H1 (cell line): ENCODE measurements at regions not wholly inside any gene's neighbourhood (a gene's known extent, or its start where the extent isn't known, plus 50 kb on each side); places are given as distances from the start of the nearest gene placed in this dataset.

Source experiments
- CTCF ChIA-PET: fragments of 300-600 bp; sonication (Branson Sonifier 250); formaldehyde crosslinking; loops from one replicate; lab custom pipeline; 2021; ENCODE audit not compliant: partially characterized antibody; lab: Charles Lee
- POLR2A ChIA-PET: fragments of 300-600 bp; sonication (Branson Sonifier 250); formaldehyde crosslinking; loops from one replicate; lab custom pipeline; 2021; ENCODE audit warnings: inconsistent platforms; ENCODE audit not compliant: partially characterized antibody; lab: Charles Lee
- DNase-seq, 2 experiments: peaks; one replicate each; pipeline versions ENCODE4 v3.0.0 to v3.0.0-alpha.2; 2010 to 2022; ENCODE audit warnings: low spot score in 2 of 2, low read depth in 1 of 2, mixed read lengths in 1 of 2
- FAIRE-seq: peaks from 2 replicates; lab custom pipeline; 2011; peaks lifted over from hg19 to GRCh38; lab: Jason Lieb, UNC
- H2AFZ ChIP-seq: 2 replicates; pipeline ENCODE4 v1.8.1; 2012; ENCODE audit warnings: low read length, inconsistent platforms
- H2AK5ac ChIP-seq: 2 replicates; pipeline ENCODE4 v1.6.1; 2013; ENCODE audit warnings: low read depth, low read length
- H2BK120ac ChIP-seq: replicated peaks from 2 replicates; pipeline ENCODE3; 2013; ENCODE audit warnings: low read depth, low read length, inconsistent platforms
- H2BK12ac ChIP-seq: 2 replicates; pipeline ENCODE4 v1.6.1; 2013; ENCODE audit warnings: low read depth, low read length
- H2BK15ac ChIP-seq: 2 replicates; pipeline ENCODE4 v1.6.1; 2013; ENCODE audit warnings: low read length
- H2BK20ac ChIP-seq: 2 replicates; pipeline ENCODE4 v1.6.1; 2013; ENCODE audit warnings: low read length
- H2BK5ac ChIP-seq: 2 replicates; pipeline ENCODE4 v1.6.1; 2013; ENCODE audit warnings: low read depth, low read length
- H3K14ac ChIP-seq: 2 replicates; pipeline ENCODE4 v1.6.1; 2013; ENCODE audit warnings: inconsistent platforms; ENCODE audit not compliant: insufficient read length
- H3K18ac ChIP-seq: 2 replicates; pipeline ENCODE4 v1.6.1; 2013; ENCODE audit warnings: low read length; ENCODE audit errors: extremely low read depth
- H3K23ac ChIP-seq: 2 replicates; pipeline ENCODE4 v1.6.1; 2013; ENCODE audit warnings: inconsistent platforms; ENCODE audit not compliant: insufficient read length
- H3K23me2 ChIP-seq: 2 replicates; pipeline ENCODE4 v1.6.1; 2013; ENCODE audit warnings: low read depth, low read length
- H3K27ac ChIP-seq: 2 replicates; pipeline ENCODE4 v1.6.1; 2011; ENCODE audit warnings: low read depth, low read length, inconsistent platforms
- H3K27me3 ChIP-seq, 4 experiments: replicated peaks in 1 of 4; 1 replicate in 1 of 4; 2 replicates in 3 of 4; pipeline versions ENCODE4 v1.6.1 to v1.8.1; 2011 to 2013; ENCODE audit warnings: low read length in 3 of 4, mild to moderate bottlenecking in 3 of 4, inconsistent platforms in 2 of 4, mixed read lengths in 2 of 4, moderate library complexity in 1 of 4; ENCODE audit not compliant: control insufficient read depth in 3 of 4, insufficient read depth in 3 of 4; ENCODE audit errors: extremely low read depth in 1 of 4
- H3K36me3 ChIP-seq, 4 experiments: 2 replicates each; pipeline versions ENCODE4 v1.6.1 to v1.8.1; 2011 to 2013; ENCODE audit warnings: mild to moderate bottlenecking in 4 of 4, low read length in 3 of 4, moderate library complexity in 2 of 4, control low read depth in 1 of 4, inconsistent platforms in 1 of 4; ENCODE audit not compliant: insufficient read depth in 4 of 4, control insufficient read depth in 2 of 4
- H3K4ac ChIP-seq: replicated peaks from 2 replicates; pipeline ENCODE3; 2013; ENCODE audit warnings: low read length, low read depth, mixed read lengths, inconsistent platforms; ENCODE audit not compliant: insufficient read length
- H3K4me1 ChIP-seq, 4 experiments: replicated peaks in 1 of 4; 1 replicate in 1 of 4; 2 replicates in 3 of 4; pipeline versions ENCODE4 v1.6.1 to v1.8.1; 2011 to 2013; ENCODE audit warnings: low read length in 3 of 4, inconsistent platforms in 2 of 4, mixed read lengths in 1 of 4; ENCODE audit not compliant: insufficient read depth in 4 of 4, control insufficient read depth in 3 of 4
- H3K4me2 ChIP-seq, 2 experiments: 2 replicates each; pipeline versions ENCODE4 v1.6.1 to v1.8.1; 2011 to 2013; ENCODE audit warnings: low read depth in 2 of 2, low read length in 2 of 2, control low read depth in 1 of 2, inconsistent platforms in 1 of 2, mild to moderate bottlenecking in 1 of 2; ENCODE audit not compliant: insufficient read depth in 1 of 2
- H3K4me3 ChIP-seq, 4 experiments: fragments of 200-600, 300-600 bp in 1 of 4; sonication (generic), shearing (Covaris generic), sonication (Bioruptor Twin) in 1 of 4; 2 replicates each; pipeline versions ENCODE4 v1.5.1 to v1.8.1; 2011 to 2016; ENCODE audit warnings: low read length in 4 of 4, low read depth in 3 of 4, control low read depth in 2 of 4, inconsistent platforms in 2 of 4, mild to moderate bottlenecking in 2 of 4, mixed read lengths in 1 of 4, moderate library complexity in 1 of 4; ENCODE audit not compliant: insufficient read depth in 2 of 4; ENCODE audit errors: extremely low read depth in 1 of 4
- H3K56ac ChIP-seq: replicated peaks from 2 replicates; pipeline ENCODE3; 2013; ENCODE audit warnings: low read depth, mild to moderate bottlenecking, mixed read lengths, low read length, inconsistent platforms; ENCODE audit not compliant: insufficient read length
- H3K79me1 ChIP-seq: 2 replicates; pipeline ENCODE4 v1.6.1; 2013; ENCODE audit warnings: low read depth, low read length, control low read depth
- H3K79me2 ChIP-seq, 2 experiments: 2 replicates each; pipeline versions ENCODE4 v1.6.1 to v1.8.1; 2012 to 2013; ENCODE audit warnings: low read length in 2 of 2, mild to moderate bottlenecking in 2 of 2, inconsistent platforms in 1 of 2; ENCODE audit not compliant: insufficient read depth in 2 of 2, control insufficient read depth in 1 of 2
- H3K9ac ChIP-seq, 4 experiments: replicated peaks in 1 of 4; 1 replicate in 1 of 4; 2 replicates in 3 of 4; pipeline versions ENCODE4 v1.6.1 to v1.8.1; 2011 to 2013; ENCODE audit warnings: low read depth in 3 of 4, low read length in 3 of 4, control low read depth in 2 of 4, mild to moderate bottlenecking in 2 of 4, moderate library complexity in 2 of 4, inconsistent platforms in 1 of 4; ENCODE audit errors: extremely low read depth in 1 of 4
- H3K9me3 ChIP-seq, 2 experiments: 2 replicates each; pipeline versions ENCODE4 v1.6.1 to v1.8.1; 2012 to 2013; ENCODE audit warnings: mild to moderate bottlenecking in 2 of 2, moderate library complexity in 2 of 2, control low read depth in 1 of 2, inconsistent platforms in 1 of 2, low read depth in 1 of 2, low read length in 1 of 2, mixed read lengths in 1 of 2; ENCODE audit not compliant: insufficient read depth in 2 of 2
- H4K20me1 ChIP-seq, 2 experiments: replicated peaks in 1 of 2; 2 replicates each; pipeline versions ENCODE3 to v1.8.1; 2011 to 2013; ENCODE audit warnings: inconsistent platforms in 2 of 2, low read length in 2 of 2, mild to moderate bottlenecking in 1 of 2; ENCODE audit not compliant: insufficient read depth in 2 of 2, control insufficient read depth in 1 of 2
- H4K5ac ChIP-seq: 2 replicates; pipeline ENCODE4 v1.6.1; 2013; ENCODE audit warnings: low read length, low read depth, mixed read lengths, inconsistent platforms; ENCODE audit not compliant: insufficient read length
- H4K8ac ChIP-seq: 2 replicates; pipeline ENCODE4 v1.8.0; 2013; ENCODE audit warnings: mild to moderate bottlenecking, moderate library complexity, low read length, inconsistent platforms; ENCODE audit not compliant: insufficient read depth; ENCODE audit errors: extremely low read depth
- H4K91ac ChIP-seq: replicated peaks from 2 replicates; pipeline ENCODE3; 2013; ENCODE audit warnings: low read length, mixed read lengths, inconsistent platforms; ENCODE audit not compliant: insufficient read length
- BCL11A ChIP-seq, 2 experiments: IDR thresholded peaks; one replicate each; pipeline ENCODE4 v1.6.1; 2011; ENCODE audit warnings: low read depth in 2 of 2, low read length in 2 of 2, mild to moderate bottlenecking in 2 of 2
- CHD1 ChIP-seq: IDR thresholded peaks from 2 replicates; pipeline ENCODE4 v1.6.1; 2012; ENCODE audit warnings: low read depth, low read length, improper control_type of control experiment
- EGR1 ChIP-seq: IDR thresholded peaks from 2 replicates; pipeline ENCODE4 v1.6.1; 2011; ENCODE audit warnings: low read depth, low read length, borderline replicate concordance
- JUND ChIP-seq: IDR thresholded peaks from 2 replicates; pipeline ENCODE4 v1.6.1; 2011; ENCODE audit warnings: mild to moderate bottlenecking, improper control_type of control experiment, low read length
- POLR2AphosphoS5 ChIP-seq: IDR thresholded peaks from 2 replicates; pipeline ENCODE4 v1.6.1; 2011; ENCODE audit warnings: low read depth, low read length
- RXRA ChIP-seq: IDR thresholded peaks from 2 replicates; pipeline ENCODE4 v1.6.1; 2011; ENCODE audit warnings: low read depth, mild to moderate bottlenecking, low read length, moderate library complexity; ENCODE audit not compliant: insufficient read depth
- SRF ChIP-seq: IDR thresholded peaks from 2 replicates; pipeline ENCODE4 v1.6.1; 2011; ENCODE audit warnings: mild to moderate bottlenecking, low read depth, low read length, moderate library complexity
- USF2 ChIP-seq: IDR thresholded peaks from 2 replicates; pipeline ENCODE4 v1.6.1; 2011; ENCODE audit warnings: low read length, improper control_type of control experiment
- WGBS, 2 experiments: shearing (Covaris generic) in 1 of 2; methylation state at CpG; one replicate each; pipeline versions ENCODE4 v1.1.6 to v1.1.7; 2013 to 2015; ENCODE audit warnings: low lambda C conversion rate in 2 of 2, mixed read lengths in 2 of 2, inconsistent platforms in 1 of 2, low coverage in 1 of 2, missing lambda C conversion rate in 1 of 2; ENCODE audit not compliant: insufficient replicate concordance in 2 of 2, insufficient coverage in 1 of 2, insufficient read length in 1 of 2; ENCODE audit errors: extremely low coverage in 1 of 2, missing lambda C conversion rate in 1 of 2; 5-methylcytosine and 5-hydroxymethylcytosine counted together

GRCh38 chr2:128692895-128693742, 374.5 kb upstream of the HS6ST1 start:
- Histone ChIP-seq H2BK20ac (no peak overlapping the region), H3K79me2 (no peaks in the 10 kb centered on the region), H3K23ac (no peak overlapping the region), H2AK5ac (no peak overlapping the region), H3K79me1 (no peaks in the 10 kb centered on the region), H3K14ac (no peak overlapping the region), H3K27ac (no peak overlapping the region), H3K18ac (no peak overlapping the region), H3K36me3 (no peaks in the 10 kb centered on the region), H2BK15ac (no peak overlapping the region), H3K23me2 (no peaks in the 10 kb centered on the region), H4K20me1 (no peaks in the 10 kb centered on the region), H2BK120ac (no peak overlapping the region), H3K9me3 (no peaks in the 10 kb centered on the region; a peak in 1 of 4 replicates), H2AFZ (no peak overlapping the region), H3K56ac (no peak overlapping the region), H3K4ac (no peak overlapping the region), H4K5ac (no peak overlapping the region), H3K4me2 (no peak overlapping the region), H3K9ac (no peak overlapping the region), H2BK12ac (peak overlapping the region; percentile 22; the same call in 1 of the 2 replicates), H3K4me1 (peaks cover 0 to 3% (median 1%) of the 10 kb centered on the region in 4 experiments; a peak in 3 of 7 replicates), H2BK5ac (no peak overlapping the region), H4K91ac (no peak overlapping the region), H4K8ac (no peak overlapping the region), H3K4me3 (no peak overlapping the region), H3K27me3 (no peaks in the 10 kb centered on the region; a peak in 1 of 7 replicates)
- CTCF ChIA-PET = interaction anchor here (0.7 kb wide), 1 partner anchor 343 kb away, joined by 3 read pairs; no protein-coding TSS in a partner anchor
- FAIRE-seq (no peak), DNase-seq (no peak)
- POLR2A ChIA-PET = no interaction called here
- TF ChIP-seq SRF (no peak), BCL11A (IDR thresholded peaks at IDR 0.05; ENCODE audit: low read depth in 2 of 2, low read length in 2 of 2) (no peak), CHD1 (no peak), JUND (no peak), EGR1 (no peak), USF2 (no peak), POLR2AphosphoS5 (no peak), RXRA (no peak)
- WGBS, 2 experiments = 88% methylated on average over 13 of the region's 15 CpGs; no CpG with 5 or more reads in 1 of the 2 experiments
